ENCODE measurements at regions not wholly inside any gene's neighbourhood (a gene's known extent, or its start where the extent isn't known, plus 50 kb on each side); places are given as distances from the start of the nearest gene placed in this dataset.

DNA sequence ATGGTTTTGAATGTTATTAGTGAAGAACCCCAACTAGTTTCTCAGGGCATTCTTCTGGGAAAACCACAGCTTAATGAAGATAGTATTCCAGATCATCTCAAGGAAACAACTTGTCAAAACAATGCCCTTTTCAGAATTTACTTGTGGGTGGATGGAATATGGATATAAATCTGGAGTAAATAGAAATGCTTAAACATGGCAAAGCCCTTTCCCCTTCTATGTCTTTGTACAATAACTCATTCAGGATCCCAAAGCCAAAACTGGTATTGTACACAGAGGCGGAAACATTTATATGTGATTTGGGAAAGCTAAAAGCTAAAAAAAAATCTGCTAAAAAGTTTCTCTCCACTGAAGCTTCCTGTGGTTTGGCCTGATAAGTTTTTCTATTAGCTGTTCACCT is 55.5 kb upstream of the RGS5 start:
- no peak overlapping the region for H3K27ac Mint-ChIP-seq

More for the DNA sequence above, 55.5 kb upstream of the RGS5 start:
- no peaks in the 10 kb centered on the region for H4K20me1 ChIP-seq (replicated peaks; ENCODE audit: insufficient read depth)
- ATAC-seq (no peak), DNase-seq (ENCODE audit: low spot score) (no peak)
- no peak overlapping the region for H2AFZ ChIP-seq
- no peak overlapping the region for H3K4me3 ChIP-seq
- Mint-ChIP-seq H3K4me1 (peaks cover 1% of the 10 kb centered on the region; the same call in 1 of the 3 replicates), H3K36me3 (ENCODE audit: low read depth) (no peaks in the 10 kb centered on the region; the same call in 2 of the 3 replicates), H3K27me3 (ENCODE audit: insufficient read depth, low read depth, poor library complexity) (no peaks in the 10 kb centered on the region), H3K9me3 (no peaks in the 10 kb centered on the region; the same call in 1 of the 3 replicates), H3K4me3 (no peak overlapping the region)
- TF ChIP-seq STAT1 (IDR thresholded peaks at IDR 0.05; ENCODE audit: unreplicated experiment) (no peak), NANOG (IDR thresholded peaks at IDR 0.05; ENCODE audit: borderline replicate concordance) (no peak), CREB1 (CRISPR knock-in tag; IDR thresholded peaks at IDR 0.05; ENCODE audit: low read depth) (no peak), ZNF331 (CRISPR knock-in tag; IDR thresholded peaks at IDR 0.05; ENCODE audit: low read depth) (no peak), EZH2 (IDR thresholded peaks at IDR 0.05; ENCODE audit: low read depth, unreplicated experiment) (no peak), EZH2phosphoT487 (IDR thresholded peaks at IDR 0.05; ENCODE audit: unreplicated experiment) (no peak), JUNB (IDR thresholded peaks at IDR 0.05; ENCODE audit: unreplicated experiment) (no peak), ETS1 (IDR thresholded peaks at IDR 0.05) (no peak), POLR2AphosphoS5 (IDR thresholded peaks at IDR 0.05; ENCODE audit: low read depth) (no peak), REST (IDR thresholded peaks at IDR 0.05; ENCODE audit: unreplicated experiment) (no peak), ZNF114 (CRISPR knock-in tag; IDR thresholded peaks at IDR 0.05) (no peak)
- TF ChIP-seq, protein P1, sequence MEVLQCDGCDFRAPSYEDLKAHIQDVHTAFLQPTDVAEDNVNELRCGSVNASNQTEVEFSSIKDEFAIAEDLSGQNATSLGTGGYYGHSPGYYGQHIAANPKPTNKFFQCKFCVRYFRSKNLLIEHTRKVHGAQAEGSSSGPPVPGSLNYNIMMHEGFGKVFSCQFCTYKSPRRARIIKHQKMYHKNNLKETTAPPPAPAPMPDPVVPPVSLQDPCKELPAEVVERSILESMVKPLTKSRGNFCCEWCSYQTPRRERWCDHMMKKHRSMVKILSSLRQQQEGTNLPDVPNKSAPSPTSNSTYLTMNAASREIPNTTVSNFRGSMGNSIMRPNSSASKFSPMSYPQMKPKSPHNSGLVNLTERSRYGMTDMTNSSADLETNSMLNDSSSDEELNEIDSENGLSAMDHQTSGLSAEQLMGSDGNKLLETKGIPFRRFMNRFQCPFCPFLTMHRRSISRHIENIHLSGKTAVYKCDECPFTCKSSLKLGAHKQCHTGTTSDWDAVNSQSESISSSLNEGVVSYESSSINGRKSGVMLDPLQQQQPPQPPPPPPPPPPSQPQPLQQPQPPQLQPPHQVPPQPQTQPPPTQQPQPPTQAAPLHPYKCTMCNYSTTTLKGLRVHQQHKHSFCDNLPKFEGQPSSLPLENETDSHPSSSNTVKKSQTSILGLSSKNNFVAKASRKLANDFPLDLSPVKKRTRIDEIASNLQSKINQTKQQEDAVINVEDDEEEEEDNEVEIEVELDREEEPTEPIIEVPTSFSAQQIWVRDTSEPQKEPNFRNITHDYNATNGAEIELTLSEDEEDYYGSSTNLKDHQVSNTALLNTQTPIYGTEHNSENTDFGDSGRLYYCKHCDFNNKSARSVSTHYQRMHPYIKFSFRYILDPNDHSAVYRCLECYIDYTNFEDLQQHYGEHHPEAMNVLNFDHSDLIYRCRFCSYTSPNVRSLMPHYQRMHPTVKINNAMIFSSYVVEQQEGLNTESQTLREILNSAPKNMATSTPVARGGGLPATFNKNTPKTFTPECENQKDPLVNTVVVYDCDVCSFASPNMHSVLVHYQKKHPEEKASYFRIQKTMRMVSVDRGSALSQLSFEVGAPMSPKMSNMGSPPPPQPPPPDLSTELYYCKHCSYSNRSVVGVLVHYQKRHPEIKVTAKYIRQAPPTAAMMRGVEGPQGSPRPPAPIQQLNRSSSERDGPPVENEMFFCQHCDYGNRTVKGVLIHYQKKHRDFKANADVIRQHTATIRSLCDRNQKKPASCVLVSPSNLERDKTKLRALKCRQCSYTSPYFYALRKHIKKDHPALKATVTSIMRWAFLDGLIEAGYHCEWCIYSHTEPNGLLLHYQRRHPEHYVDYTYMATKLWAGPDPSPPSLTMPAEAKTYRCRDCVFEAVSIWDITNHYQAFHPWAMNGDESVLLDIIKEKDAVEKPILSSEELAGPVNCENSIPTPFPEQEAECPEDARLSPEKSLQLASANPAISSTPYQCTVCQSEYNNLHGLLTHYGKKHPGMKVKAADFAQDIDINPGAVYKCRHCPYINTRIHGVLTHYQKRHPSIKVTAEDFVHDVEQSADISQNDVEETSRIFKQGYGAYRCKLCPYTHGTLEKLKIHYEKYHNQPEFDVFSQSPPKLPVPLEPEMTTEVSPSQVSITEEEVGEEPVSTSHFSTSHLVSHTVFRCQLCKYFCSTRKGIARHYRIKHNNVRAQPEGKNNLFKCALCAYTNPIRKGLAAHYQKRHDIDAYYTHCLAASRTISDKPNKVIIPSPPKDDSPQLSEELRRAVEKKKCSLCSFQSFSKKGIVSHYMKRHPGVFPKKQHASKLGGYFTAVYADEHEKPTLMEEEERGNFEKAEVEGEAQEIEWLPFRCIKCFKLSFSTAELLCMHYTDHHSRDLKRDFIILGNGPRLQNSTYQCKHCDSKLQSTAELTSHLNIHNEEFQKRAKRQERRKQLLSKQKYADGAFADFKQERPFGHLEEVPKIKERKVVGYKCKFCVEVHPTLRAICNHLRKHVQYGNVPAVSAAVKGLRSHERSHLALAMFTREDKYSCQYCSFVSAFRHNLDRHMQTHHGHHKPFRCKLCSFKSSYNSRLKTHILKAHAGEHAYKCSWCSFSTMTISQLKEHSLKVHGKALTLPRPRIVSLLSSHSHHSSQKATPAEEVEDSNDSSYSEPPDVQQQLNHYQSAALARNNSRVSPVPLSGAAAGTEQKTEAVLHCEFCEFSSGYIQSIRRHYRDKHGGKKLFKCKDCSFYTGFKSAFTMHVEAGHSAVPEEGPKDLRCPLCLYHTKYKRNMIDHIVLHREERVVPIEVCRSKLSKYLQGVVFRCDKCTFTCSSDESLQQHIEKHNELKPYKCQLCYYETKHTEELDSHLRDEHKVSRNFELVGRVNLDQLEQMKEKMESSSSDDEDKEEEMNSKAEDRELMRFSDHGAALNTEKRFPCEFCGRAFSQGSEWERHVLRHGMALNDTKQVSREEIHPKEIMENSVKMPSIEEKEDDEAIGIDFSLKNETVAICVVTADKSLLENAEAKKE (CRISPR knock-in tag; IDR thresholded peaks at IDR 0.05) = no peak
- TF ChIP-seq, protein P2, sequence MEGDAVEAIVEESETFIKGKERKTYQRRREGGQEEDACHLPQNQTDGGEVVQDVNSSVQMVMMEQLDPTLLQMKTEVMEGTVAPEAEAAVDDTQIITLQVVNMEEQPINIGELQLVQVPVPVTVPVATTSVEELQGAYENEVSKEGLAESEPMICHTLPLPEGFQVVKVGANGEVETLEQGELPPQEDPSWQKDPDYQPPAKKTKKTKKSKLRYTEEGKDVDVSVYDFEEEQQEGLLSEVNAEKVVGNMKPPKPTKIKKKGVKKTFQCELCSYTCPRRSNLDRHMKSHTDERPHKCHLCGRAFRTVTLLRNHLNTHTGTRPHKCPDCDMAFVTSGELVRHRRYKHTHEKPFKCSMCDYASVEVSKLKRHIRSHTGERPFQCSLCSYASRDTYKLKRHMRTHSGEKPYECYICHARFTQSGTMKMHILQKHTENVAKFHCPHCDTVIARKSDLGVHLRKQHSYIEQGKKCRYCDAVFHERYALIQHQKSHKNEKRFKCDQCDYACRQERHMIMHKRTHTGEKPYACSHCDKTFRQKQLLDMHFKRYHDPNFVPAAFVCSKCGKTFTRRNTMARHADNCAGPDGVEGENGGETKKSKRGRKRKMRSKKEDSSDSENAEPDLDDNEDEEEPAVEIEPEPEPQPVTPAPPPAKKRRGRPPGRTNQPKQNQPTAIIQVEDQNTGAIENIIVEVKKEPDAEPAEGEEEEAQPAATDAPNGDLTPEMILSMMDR (conservative IDR thresholded peaks at IDR 0.05; ENCODE audit: low read depth in 2 of 2) = no peak
- no peak overlapping the region for H3K27ac ChIP-seq (ENCODE audit: low read depth)
- no peaks in the 10 kb centered on the region for H3K36me3 ChIP-seq (ENCODE audit: insufficient read depth)
- H3K9me2 ChIP-seq (ENCODE audit: insufficient read depth) = no peaks in the 10 kb centered on the region
- H3K4me2 ChIP-seq = no peak overlapping the region
- no peaks in the 10 kb centered on the region for H3K79me2 ChIP-seq (replicated peaks; ENCODE audit: insufficient read depth)
- H3K4me1 ChIP-seq (ENCODE audit: insufficient read depth) = 0 out of 2 replicates have a peak, but pooled peaks cover 3% of the 10 kb centered on the region
- no peaks in the 10 kb centered on the region for H3F3A ChIP-seq (replicated peaks; ENCODE audit: low read depth)
- no peaks in the 10 kb centered on the region for H3K27me3 ChIP-seq (ENCODE audit: insufficient read depth)

All from GM23338 (cell line).